Endothelial cell of umbilical vein (primary cell): ENCODE measurements at regions not wholly inside any gene's neighbourhood (a gene's known extent, or its start where the extent isn't known, plus 50 kb on each side); places are given as distances from the start of the nearest gene placed in this dataset.

Experiments
- BruUV-seq: library from RNA; stranded (reverse); fragments of 400-500 nt; replicated peaks from 2 replicates; lab custom pipeline; 2021; lab: Mats Ljungman, UMichigan
- CTCF ChIA-PET: fragments of 300-600, 350-600 bp; sonication (Branson Sonifier 250); formaldehyde crosslinking; loops from one replicate; lab custom pipeline; 2021; ENCODE audit warnings: antibody characterized with exemption, inconsistent platforms; lab: Charles Lee
- POLR2A ChIA-PET: fragments of 300-600, 350-600 bp; sonication (Branson Sonifier 250); formaldehyde crosslinking; loops from one replicate; lab custom pipeline; 2021; ENCODE audit warnings: antibody characterized with exemption, inconsistent platforms; lab: Charles Lee
- DNase-seq: peaks from one replicate; pipeline ENCODE4 v3.0.0-alpha.2; 2011; ENCODE audit warnings: low read depth, low spot score
- FAIRE-seq: peaks from 2 replicates; lab custom pipeline; 2011; peaks lifted over from hg19 to GRCh38; lab: Jason Lieb, UNC
- H2AFZ ChIP-seq: 2 replicates; pipeline ENCODE4 v1.6.0; 2012; ENCODE audit warnings: low read depth, low read length, control low read depth, inconsistent platforms
- H3K27ac ChIP-seq: 2 replicates; pipeline ENCODE4 v1.5.1; 2011; ENCODE audit warnings: low read depth, mild to moderate bottlenecking, control low read depth, low read length, moderate library complexity; ENCODE audit not compliant: insufficient read depth
- H3K27me3 ChIP-seq, 2 experiments: 2 replicates each; pipeline versions ENCODE4 v1.6.0 to v1.6.1; 2011; ENCODE audit warnings: low read length in 2 of 2, mixed read lengths in 1 of 2; ENCODE audit not compliant: control insufficient read depth in 2 of 2, insufficient read depth in 2 of 2
- H3K36me3 ChIP-seq, 2 experiments: 2 replicates in 1 of 2; 3 replicates in 1 of 2; pipeline ENCODE4 v1.5.1; 2011; ENCODE audit warnings: low read length in 2 of 2, mild to moderate bottlenecking in 1 of 2, moderate library complexity in 1 of 2; ENCODE audit not compliant: control insufficient read depth in 2 of 2, insufficient read depth in 2 of 2; ENCODE audit errors: extremely low read depth in 1 of 2
- H3K4me1 ChIP-seq: 3 replicates; pipeline ENCODE4 v1.5.1; 2011; ENCODE audit warnings: mild to moderate bottlenecking, low read length; ENCODE audit not compliant: control insufficient read depth, insufficient read depth; ENCODE audit errors: extremely low read depth
- H3K4me2 ChIP-seq: 2 replicates; pipeline ENCODE4 v1.6.1; 2011; ENCODE audit warnings: low read length, control low read depth, mixed read lengths; ENCODE audit not compliant: insufficient read depth
- H3K4me3 ChIP-seq, 3 experiments: fragments of 200-600 bp in 1 of 3; sonication (generic), shearing (Covaris generic) in 1 of 3; replicated peaks in 1 of 3; 2 replicates each; pipeline ENCODE4 v1.5.1; 2011 to 2016; ENCODE audit warnings: control low read depth in 3 of 3, low read length in 3 of 3, mild to moderate bottlenecking in 2 of 3, inconsistent platforms in 1 of 3, low read depth in 1 of 3, moderate library complexity in 1 of 3; ENCODE audit not compliant: insufficient read depth in 1 of 3
- H3K79me2 ChIP-seq: 2 replicates; pipeline ENCODE4 v1.6.0; 2012; ENCODE audit warnings: low read length, inconsistent platforms; ENCODE audit not compliant: control insufficient read depth, insufficient read depth
- H3K9ac ChIP-seq: replicated peaks from 2 replicates; pipeline ENCODE3; 2011; ENCODE audit warnings: low read length, control low read depth; ENCODE audit not compliant: insufficient read depth; ENCODE audit errors: extremely low read depth
- H3K9me1 ChIP-seq: replicated peaks from 3 replicates; pipeline ENCODE4 v1.6.0; 2011; ENCODE audit warnings: mild to moderate bottlenecking, low read length; ENCODE audit not compliant: control insufficient read depth, insufficient read depth; ENCODE audit errors: extremely low read depth
- H3K9me3 ChIP-seq: replicated peaks from 2 replicates; pipeline ENCODE4 v1.5.1; 2012; ENCODE audit warnings: low read length, inconsistent platforms; ENCODE audit not compliant: control insufficient read depth, insufficient read depth
- H4K20me1 ChIP-seq: replicated peaks from 2 replicates; pipeline ENCODE3; 2011; ENCODE audit warnings: mild to moderate bottlenecking, low read length; ENCODE audit not compliant: control insufficient read depth, insufficient read depth; ENCODE audit errors: extremely low read depth
- EZH2 ChIP-seq: IDR thresholded peaks from 2 replicates; pipeline ENCODE4 v1.6.1; 2012; ENCODE audit warnings: borderline replicate concordance, low read depth, mild to moderate bottlenecking, moderate library complexity, low read length, inconsistent platforms; ENCODE audit not compliant: severe bottlenecking
- FOS ChIP-seq: IDR thresholded peaks from 2 replicates; pipeline ENCODE4 v1.6.1; 2011; ENCODE audit warnings: mild to moderate bottlenecking, low read length, moderate library complexity, borderline replicate concordance; ENCODE audit not compliant: insufficient read depth
- GATA2 ChIP-seq: IDR thresholded peaks from 2 replicates; pipeline ENCODE4 v1.7.0; 2011; ENCODE audit warnings: low read depth, mild to moderate bottlenecking, moderate library complexity, mixed read lengths, low read length; ENCODE audit not compliant: insufficient read length, insufficient read depth
- JUN ChIP-seq: IDR thresholded peaks from 2 replicates; pipeline ENCODE4 v1.6.1; 2011; ENCODE audit warnings: borderline replicate concordance, low read depth; ENCODE audit not compliant: insufficient read length, insufficient read depth
- MAX ChIP-seq: IDR thresholded peaks from 2 replicates; pipeline ENCODE4 v1.6.1; 2011; ENCODE audit not compliant: insufficient read depth, insufficient read length
- MYC ChIP-seq: IDR thresholded peaks from one replicate; pipeline ENCODE4 v1.6.1; 2011; ENCODE audit warnings: mild to moderate bottlenecking, low read depth, low read length
- POLR2A ChIP-seq: IDR thresholded peaks from 2 replicates; pipeline ENCODE4 v1.6.1; 2012; ENCODE audit warnings: low read depth, mild to moderate bottlenecking, control low read depth, low read length
- POLR2AphosphoS5 ChIP-seq: IDR thresholded peaks from 2 replicates; pipeline ENCODE4 v1.6.1; 2012; ENCODE audit warnings: low read depth, mild to moderate bottlenecking, control low read depth, low read length, moderate library complexity; ENCODE audit not compliant: insufficient read depth
- dilution Hi-C: fragments of 300-500 bp; cut with MboI; formaldehyde crosslinking; loops from one replicate; pipeline ENCODE4 v1.15.0; 2019; ENCODE audit warnings: low sequenced_read_pairs; ENCODE audit not compliant: extremely low pct_ligation_motif_present
- intact Hi-C: fragments of 100-400 bp; cut with micrococcal nuclease; formaldehyde crosslinking; loops from one replicate; pipeline ENCODE4 v1.10.0; 2022
- TF ChIP-seq, protein P1 (sequence below), 2 donors: IDR thresholded peaks; 1 replicate in 1 of 2; 2 replicates in 1 of 2; pipeline ENCODE4 v1.5.1; 2011; ENCODE audit warnings: low read length in 2 of 2, mild to moderate bottlenecking in 2 of 2, moderate library complexity in 2 of 2, control low read depth in 1 of 2, inconsistent platforms in 1 of 2, low read depth in 1 of 2; ENCODE audit not compliant: insufficient read depth in 1 of 2; ENCODE audit errors: extremely low read depth in 1 of 2

- Histone ChIP-seq H3K36me3 (no peaks in the 10 kb centered on the region), H3K79me2 (no peaks in the 10 kb centered on the region), H3K9me1 (no peaks in the 10 kb centered on the region), H3K9ac (no peak overlapping the region), H3K4me3 (no peak overlapping the region), H3K4me1 (no peaks in the 10 kb centered on the region), H3K27ac (no peak overlapping the region), H3K4me2 (no peak overlapping the region), H4K20me1 (no peaks in the 10 kb centered on the region), H3K9me3 (no peaks in the 10 kb centered on the region), H2AFZ (no peak overlapping the region), H3K27me3 (peaks cover 0 to 2% of the 10 kb centered on the region in 2 experiments)
- TF ChIP-seq EZH2 (no peak), FOS (no peak), MAX (no peak), JUN (no peak), MYC (no peak), GATA2 (no peak), POLR2AphosphoS5 (no peak), POLR2A (no peak)
- TF ChIP-seq, protein P1, sequence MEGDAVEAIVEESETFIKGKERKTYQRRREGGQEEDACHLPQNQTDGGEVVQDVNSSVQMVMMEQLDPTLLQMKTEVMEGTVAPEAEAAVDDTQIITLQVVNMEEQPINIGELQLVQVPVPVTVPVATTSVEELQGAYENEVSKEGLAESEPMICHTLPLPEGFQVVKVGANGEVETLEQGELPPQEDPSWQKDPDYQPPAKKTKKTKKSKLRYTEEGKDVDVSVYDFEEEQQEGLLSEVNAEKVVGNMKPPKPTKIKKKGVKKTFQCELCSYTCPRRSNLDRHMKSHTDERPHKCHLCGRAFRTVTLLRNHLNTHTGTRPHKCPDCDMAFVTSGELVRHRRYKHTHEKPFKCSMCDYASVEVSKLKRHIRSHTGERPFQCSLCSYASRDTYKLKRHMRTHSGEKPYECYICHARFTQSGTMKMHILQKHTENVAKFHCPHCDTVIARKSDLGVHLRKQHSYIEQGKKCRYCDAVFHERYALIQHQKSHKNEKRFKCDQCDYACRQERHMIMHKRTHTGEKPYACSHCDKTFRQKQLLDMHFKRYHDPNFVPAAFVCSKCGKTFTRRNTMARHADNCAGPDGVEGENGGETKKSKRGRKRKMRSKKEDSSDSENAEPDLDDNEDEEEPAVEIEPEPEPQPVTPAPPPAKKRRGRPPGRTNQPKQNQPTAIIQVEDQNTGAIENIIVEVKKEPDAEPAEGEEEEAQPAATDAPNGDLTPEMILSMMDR (IDR thresholded peaks at IDR 0.05; ENCODE audit: extremely low read depth in 1 of 2, insufficient read depth in 1 of 2, low read depth in 1 of 2, low read length in 2 of 2), result no peak
- POLR2A ChIA-PET, result no interaction called here
- no TSS peak for BruUV-seq
- dilution Hi-C loops (no loop called here), intact Hi-C loops (no loop called here)
- CTCF ChIA-PET, result no interaction called here
- no peak for DNase-seq
- FAIRE-seq, result no peak
Measured at GRCh38 chr11:15726221-15726746, 611.6 kb downstream of the INSC start.
